ENCODE measurements at regions not wholly inside any gene's neighbourhood (a gene's known extent, or its start where the extent isn't known, plus 50 kb on each side); places are given as distances from the start of the nearest gene placed in this dataset.

DNA sequence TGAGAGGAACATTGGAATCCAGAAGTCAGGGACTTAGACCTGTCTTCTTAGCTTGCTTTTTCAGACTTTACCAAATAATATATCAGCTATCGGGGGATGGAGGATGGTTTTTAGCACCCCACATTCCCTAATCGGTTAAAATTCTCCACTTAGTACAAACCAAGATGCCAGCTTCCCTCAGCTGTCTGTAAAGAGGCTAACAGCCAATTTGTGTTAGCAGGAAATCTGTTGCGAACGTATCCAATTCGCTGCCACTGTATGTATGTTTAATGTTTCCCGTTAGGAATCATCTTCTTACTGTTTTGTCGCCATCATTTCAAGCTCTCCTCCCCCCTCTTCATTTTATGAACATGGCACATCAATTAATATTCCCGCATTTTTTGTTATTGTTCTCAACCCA, 289.0 kb downstream of the BCL11B start:
- Histone ChIP-seq H3K4me3 (no peak overlapping the region), H3K9me3 (peaks cover under 1% of the 10 kb centered on the region), H3K36me3 (no peaks in the 10 kb centered on the region), H3K27me3 (no peaks in the 10 kb centered on the region), H3K4me1 (no peaks in the 10 kb centered on the region), H3K27ac (no peak overlapping the region)
- 84% methylated on average over 8 of the region's 8 CpGs for WGBS
- DNase-seq (ENCODE audit: low spot score in 2 of 2): no peak
- no peak for TF ChIP-seq POLR2AphosphoS5 (IDR thresholded peaks at IDR 0.05)
- no peak for TF ChIP-seq CTCF (IDR thresholded peaks at IDR 0.05)
- TF ChIP-seq POLR2A (IDR thresholded peaks at IDR 0.05): no peak
- TF ChIP-seq EP300 (IDR thresholded peaks at IDR 0.05): no peak

GRCh38 chr14:98984027-98984718, 287.8 kb downstream of the BCL11B start:
- H3K9me3 ChIP-seq: no peaks in the 10 kb centered on the region
- H3K36me3 ChIP-seq: no peaks in the 10 kb centered on the region
- H3K27ac ChIP-seq: no peak overlapping the region
- H3K4me3 ChIP-seq: no peak overlapping the region
- TF ChIP-seq CTCF (IDR thresholded peaks at IDR 0.05) (no peak), EP300 (IDR thresholded peaks at IDR 0.05) (no peak), POLR2A (IDR thresholded peaks at IDR 0.05) (no peak), POLR2AphosphoS5 (IDR thresholded peaks at IDR 0.05) (no peak)
- H3K4me1 ChIP-seq: no peaks in the 10 kb centered on the region
- WGBS: 86% methylated on average over 11 of the region's 11 CpGs
- no peaks in the 10 kb centered on the region for H3K27me3 ChIP-seq
- DNase-seq (ENCODE audit: low spot score in 2 of 2): no peak

DNA sequence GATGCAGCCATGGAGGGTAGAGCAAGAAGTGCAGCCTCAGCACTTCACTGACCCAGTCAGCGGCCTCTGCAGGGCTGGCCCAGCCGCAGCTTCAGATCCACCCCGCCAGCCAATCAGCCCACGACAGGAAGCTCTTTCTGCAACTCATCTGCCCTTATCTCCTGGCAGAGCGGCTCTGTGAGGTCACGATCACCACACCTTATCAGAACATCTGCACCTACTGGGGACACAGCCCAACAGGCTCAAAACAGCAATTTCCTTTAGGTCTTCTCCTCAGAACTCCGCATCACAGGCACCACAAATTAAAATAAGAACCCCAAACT, 287.3 kb downstream of the BCL11B start:
- H3K27ac ChIP-seq: no peak overlapping the region
- H3K9me3 ChIP-seq: no peaks in the 10 kb centered on the region
- 69% methylated on average over 6 of the region's 7 CpGs for WGBS

DNA sequence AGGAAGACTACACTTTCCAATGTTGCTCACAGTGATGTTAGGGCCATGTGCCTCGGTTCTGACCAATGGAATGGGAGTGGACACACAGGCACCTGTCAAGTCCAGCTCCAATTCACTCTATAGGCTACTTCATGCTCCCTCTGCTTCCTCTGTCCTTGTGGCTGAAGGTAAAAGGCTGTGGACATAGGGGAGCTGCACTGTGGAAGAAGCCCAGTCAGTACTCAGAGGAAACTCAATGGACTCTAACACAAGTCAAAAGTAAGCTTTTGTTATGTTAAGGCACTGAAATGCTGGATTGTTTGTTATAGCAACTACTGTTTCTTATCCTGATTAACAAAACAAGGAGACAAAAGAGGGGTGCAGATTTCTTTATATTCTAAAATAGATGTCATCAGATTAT, 278.2 kb downstream of the BCL11B start:
- DNase-seq (ENCODE audit: low spot score in 2 of 2): no peak
- Histone ChIP-seq H3K9me3 (no peaks in the 10 kb centered on the region), H3K4me1 (no peaks in the 10 kb centered on the region), H3K36me3 (no peaks in the 10 kb centered on the region), H3K27ac (no peak overlapping the region), H3K27me3 (no peaks in the 10 kb centered on the region), H3K4me3 (no peak overlapping the region)
- TF ChIP-seq CTCF (IDR thresholded peaks at IDR 0.05): no peak
- no peak for TF ChIP-seq POLR2AphosphoS5 (IDR thresholded peaks at IDR 0.05)
- no peak for TF ChIP-seq POLR2A (IDR thresholded peaks at IDR 0.05)
- no peak for TF ChIP-seq EP300 (IDR thresholded peaks at IDR 0.05)
- WGBS: 67% methylated on average over 1 of the region's 1 CpG

More for the DNA sequence above, 287.3 kb downstream of the BCL11B start:
- H3K36me3 ChIP-seq: no peaks in the 10 kb centered on the region
- no peaks in the 10 kb centered on the region for H3K4me1 ChIP-seq
- H3K4me3 ChIP-seq: no peak overlapping the region
- no peak for DNase-seq (ENCODE audit: low spot score in 2 of 2)
- no peaks in the 10 kb centered on the region for H3K27me3 ChIP-seq
- no peak for TF ChIP-seq POLR2A (IDR thresholded peaks at IDR 0.05)

DNA sequence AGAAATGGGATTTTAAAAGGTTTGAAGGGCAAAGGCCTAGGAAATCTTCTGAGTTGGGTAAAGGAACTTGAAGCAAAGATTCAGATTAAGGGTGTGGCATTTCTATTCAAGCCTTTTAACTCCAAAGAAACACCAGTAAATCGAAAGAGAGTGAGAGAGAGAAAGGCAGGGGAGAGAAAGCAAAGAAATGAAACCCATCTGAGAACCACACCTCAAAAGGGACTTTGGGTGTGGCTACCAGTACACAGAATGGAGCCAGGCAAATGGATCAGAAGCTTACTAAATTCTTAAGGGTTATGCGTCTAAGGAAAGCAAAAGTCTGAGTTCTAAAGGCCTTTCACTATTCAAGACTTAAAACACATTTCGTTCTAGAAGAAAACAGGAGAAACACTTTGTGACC, 277.4 kb downstream of the BCL11B start:
- no peaks in the 10 kb centered on the region for H3K36me3 ChIP-seq
- H3K27ac ChIP-seq: no peak overlapping the region
- no peaks in the 10 kb centered on the region for H3K27me3 ChIP-seq
- DNase-seq (ENCODE audit: low spot score in 2 of 2): no peak
- 53% methylated on average over 3 of the region's 3 CpGs for WGBS
- H3K9me3 ChIP-seq: no peaks in the 10 kb centered on the region
- H3K4me1 ChIP-seq: no peaks in the 10 kb centered on the region
- no peak overlapping the region for H3K4me3 ChIP-seq
- no peak for TF ChIP-seq POLR2A (IDR thresholded peaks at IDR 0.05)
- TF ChIP-seq POLR2AphosphoS5 (IDR thresholded peaks at IDR 0.05): no peak
- TF ChIP-seq EP300 (IDR thresholded peaks at IDR 0.05): no peak
- no peak for TF ChIP-seq CTCF (IDR thresholded peaks at IDR 0.05)

All from suprapubic skin (tissue), 4 donors.